HG02571 (cell line): ENCODE measurements at regions not wholly inside any gene's neighbourhood (a gene's known extent, or its start where the extent isn't known, plus 50 kb on each side); places are given as distances from the start of the nearest gene placed in this dataset.
"Not testable (repeated sequence)": the region's sequence is repeated elsewhere in the genome, so short reads cannot be mapped to it uniquely, and the experiment has no call there.

ENCODE experiments used
- ATAC-seq: cut with Tn5 transposase; IDR thresholded peaks from one replicate; pipeline ENCODE4 v1.9.1; 2021; ENCODE audit warnings: mild to moderate bottlenecking, moderate library complexity; ENCODE audit not compliant: unreplicated experiment

- ATAC-seq: no peak
Measured at GRCh38 chr19:30066781-30067759, 125.0 kb downstream of the URI1 start.

GRCh38 chr19:30067956-30068506 is 126.0 kb downstream of the URI1 start:
- not testable (repeated sequence) for ATAC-seq

- no peak for ATAC-seq
Measured at GRCh38 chr19:30068528-30069395, 126.7 kb downstream of the URI1 start.

- ATAC-seq: no peak
Measured at GRCh38 chr19:30069535-30070197, 127.6 kb downstream of the URI1 start.

GRCh38 chr19:30070198-30070967 is 128.3 kb downstream of the URI1 start:
- ATAC-seq: no peak

GRCh38 chr19:30070968-30071632 is 129.1 kb downstream of the URI1 start:
- ATAC-seq: no peak

GRCh38 chr19:30071871-30072270 is 129.8 kb downstream of the URI1 start:
- no peak for ATAC-seq

GRCh38 chr19:30073152-30074000 is 131.3 kb downstream of the URI1 start:
- no peak for ATAC-seq

- no peak for ATAC-seq
Measured at GRCh38 chr19:30074096-30074495, 132.1 kb downstream of the URI1 start.

- no peak for ATAC-seq
Measured at GRCh38 chr19:30074741-30075715, 133.0 kb downstream of the URI1 start.

GRCh38 chr19:30076101-30076551 is 134.1 kb downstream of the URI1 start:
- no peak for ATAC-seq

- ATAC-seq: no peak
Measured at GRCh38 chr19:30076751-30077670, 135.0 kb downstream of the URI1 start.

GRCh38 chr19:30077851-30078355 is 135.9 kb downstream of the URI1 start:
- ATAC-seq: no peak

GRCh38 chr19:30078381-30078910 is 136.4 kb downstream of the URI1 start:
- no peak for ATAC-seq

- ATAC-seq: no peak
Measured at GRCh38 chr19:30079200-30079599, 137.2 kb downstream of the URI1 start.

GRCh38 chr19:30082168-30082567 is 140.1 kb downstream of the URI1 start:
- no peak for ATAC-seq
